Endothelial cell of umbilical vein (primary cell): ENCODE measurements at regions not wholly inside any gene's neighbourhood (a gene's known extent, or its start where the extent isn't known, plus 50 kb on each side); places are given as distances from the start of the nearest gene placed in this dataset.

Experiments
- BruUV-seq: library from RNA; stranded (reverse); fragments of 400-500 nt; replicated peaks from 2 replicates; lab custom pipeline; 2021; lab: Mats Ljungman, UMichigan
- CTCF ChIA-PET: fragments of 300-600, 350-600 bp; sonication (Branson Sonifier 250); formaldehyde crosslinking; loops from one replicate; lab custom pipeline; 2021; ENCODE audit warnings: antibody characterized with exemption, inconsistent platforms; lab: Charles Lee
- POLR2A ChIA-PET: fragments of 300-600, 350-600 bp; sonication (Branson Sonifier 250); formaldehyde crosslinking; loops from one replicate; lab custom pipeline; 2021; ENCODE audit warnings: antibody characterized with exemption, inconsistent platforms; lab: Charles Lee
- DNase-seq: peaks from one replicate; pipeline ENCODE4 v3.0.0-alpha.2; 2011; ENCODE audit warnings: low read depth, low spot score
- FAIRE-seq: peaks from 2 replicates; lab custom pipeline; 2011; peaks lifted over from hg19 to GRCh38; lab: Jason Lieb, UNC
- H2AFZ ChIP-seq: 2 replicates; pipeline ENCODE4 v1.6.0; 2012; ENCODE audit warnings: low read depth, low read length, control low read depth, inconsistent platforms
- H3K27ac ChIP-seq: 2 replicates; pipeline ENCODE4 v1.5.1; 2011; ENCODE audit warnings: low read depth, mild to moderate bottlenecking, control low read depth, low read length, moderate library complexity; ENCODE audit not compliant: insufficient read depth
- H3K27me3 ChIP-seq, 2 experiments: 2 replicates each; pipeline versions ENCODE4 v1.6.0 to v1.6.1; 2011; ENCODE audit warnings: low read length in 2 of 2, mixed read lengths in 1 of 2; ENCODE audit not compliant: control insufficient read depth in 2 of 2, insufficient read depth in 2 of 2
- H3K36me3 ChIP-seq, 2 experiments: 2 replicates in 1 of 2; 3 replicates in 1 of 2; pipeline ENCODE4 v1.5.1; 2011; ENCODE audit warnings: low read length in 2 of 2, mild to moderate bottlenecking in 1 of 2, moderate library complexity in 1 of 2; ENCODE audit not compliant: control insufficient read depth in 2 of 2, insufficient read depth in 2 of 2; ENCODE audit errors: extremely low read depth in 1 of 2
- H3K4me1 ChIP-seq: 3 replicates; pipeline ENCODE4 v1.5.1; 2011; ENCODE audit warnings: mild to moderate bottlenecking, low read length; ENCODE audit not compliant: control insufficient read depth, insufficient read depth; ENCODE audit errors: extremely low read depth
- H3K4me2 ChIP-seq: 2 replicates; pipeline ENCODE4 v1.6.1; 2011; ENCODE audit warnings: low read length, control low read depth, mixed read lengths; ENCODE audit not compliant: insufficient read depth
- H3K4me3 ChIP-seq, 3 experiments: fragments of 200-600 bp in 1 of 3; sonication (generic), shearing (Covaris generic) in 1 of 3; replicated peaks in 1 of 3; 2 replicates each; pipeline ENCODE4 v1.5.1; 2011 to 2016; ENCODE audit warnings: control low read depth in 3 of 3, low read length in 3 of 3, mild to moderate bottlenecking in 2 of 3, inconsistent platforms in 1 of 3, low read depth in 1 of 3, moderate library complexity in 1 of 3; ENCODE audit not compliant: insufficient read depth in 1 of 3
- H3K79me2 ChIP-seq: 2 replicates; pipeline ENCODE4 v1.6.0; 2012; ENCODE audit warnings: low read length, inconsistent platforms; ENCODE audit not compliant: control insufficient read depth, insufficient read depth
- H3K9ac ChIP-seq: replicated peaks from 2 replicates; pipeline ENCODE3; 2011; ENCODE audit warnings: low read length, control low read depth; ENCODE audit not compliant: insufficient read depth; ENCODE audit errors: extremely low read depth
- H3K9me1 ChIP-seq: replicated peaks from 3 replicates; pipeline ENCODE4 v1.6.0; 2011; ENCODE audit warnings: mild to moderate bottlenecking, low read length; ENCODE audit not compliant: control insufficient read depth, insufficient read depth; ENCODE audit errors: extremely low read depth
- H3K9me3 ChIP-seq: replicated peaks from 2 replicates; pipeline ENCODE4 v1.5.1; 2012; ENCODE audit warnings: low read length, inconsistent platforms; ENCODE audit not compliant: control insufficient read depth, insufficient read depth
- H4K20me1 ChIP-seq: replicated peaks from 2 replicates; pipeline ENCODE3; 2011; ENCODE audit warnings: mild to moderate bottlenecking, low read length; ENCODE audit not compliant: control insufficient read depth, insufficient read depth; ENCODE audit errors: extremely low read depth
- CTCF ChIP-seq, 2 donors: IDR thresholded peaks; 1 replicate in 1 of 2; 2 replicates in 1 of 2; pipeline ENCODE4 v1.5.1; 2011; ENCODE audit warnings: low read length in 2 of 2, mild to moderate bottlenecking in 2 of 2, moderate library complexity in 2 of 2, control low read depth in 1 of 2, inconsistent platforms in 1 of 2, low read depth in 1 of 2; ENCODE audit not compliant: insufficient read depth in 1 of 2; ENCODE audit errors: extremely low read depth in 1 of 2
- EZH2 ChIP-seq: IDR thresholded peaks from 2 replicates; pipeline ENCODE4 v1.6.1; 2012; ENCODE audit warnings: borderline replicate concordance, low read depth, mild to moderate bottlenecking, moderate library complexity, low read length, inconsistent platforms; ENCODE audit not compliant: severe bottlenecking
- FOS ChIP-seq: IDR thresholded peaks from 2 replicates; pipeline ENCODE4 v1.6.1; 2011; ENCODE audit warnings: mild to moderate bottlenecking, low read length, moderate library complexity, borderline replicate concordance; ENCODE audit not compliant: insufficient read depth
- GATA2 ChIP-seq: IDR thresholded peaks from 2 replicates; pipeline ENCODE4 v1.7.0; 2011; ENCODE audit warnings: low read depth, mild to moderate bottlenecking, moderate library complexity, mixed read lengths, low read length; ENCODE audit not compliant: insufficient read length, insufficient read depth
- JUN ChIP-seq: IDR thresholded peaks from 2 replicates; pipeline ENCODE4 v1.6.1; 2011; ENCODE audit warnings: borderline replicate concordance, low read depth; ENCODE audit not compliant: insufficient read length, insufficient read depth
- MAX ChIP-seq: IDR thresholded peaks from 2 replicates; pipeline ENCODE4 v1.6.1; 2011; ENCODE audit not compliant: insufficient read depth, insufficient read length
- MYC ChIP-seq: IDR thresholded peaks from one replicate; pipeline ENCODE4 v1.6.1; 2011; ENCODE audit warnings: mild to moderate bottlenecking, low read depth, low read length
- POLR2A ChIP-seq: IDR thresholded peaks from 2 replicates; pipeline ENCODE4 v1.6.1; 2012; ENCODE audit warnings: low read depth, mild to moderate bottlenecking, control low read depth, low read length
- POLR2AphosphoS5 ChIP-seq: IDR thresholded peaks from 2 replicates; pipeline ENCODE4 v1.6.1; 2012; ENCODE audit warnings: low read depth, mild to moderate bottlenecking, control low read depth, low read length, moderate library complexity; ENCODE audit not compliant: insufficient read depth
- dilution Hi-C: fragments of 300-500 bp; cut with MboI; formaldehyde crosslinking; loops from one replicate; pipeline ENCODE4 v1.15.0; 2019; ENCODE audit warnings: low sequenced_read_pairs; ENCODE audit not compliant: extremely low pct_ligation_motif_present
- intact Hi-C: fragments of 100-400 bp; cut with micrococcal nuclease; formaldehyde crosslinking; loops from one replicate; pipeline ENCODE4 v1.10.0; 2022

- no peak overlapping the region for H3K9ac ChIP-seq
- no peaks in the 10 kb centered on the region for H4K20me1 ChIP-seq
- no peaks in the 10 kb centered on the region for H3K27me3 ChIP-seq
- no peaks in the 10 kb centered on the region for H3K4me1 ChIP-seq
- TF ChIP-seq CTCF (IDR thresholded peaks at IDR 0.05; ENCODE audit: extremely low read depth in 1 of 2, insufficient read depth in 1 of 2, low read depth in 1 of 2, low read length in 2 of 2) (no peak), MAX (no peak), POLR2A (no peak), POLR2AphosphoS5 (no peak), MYC (no peak), FOS (no peak), EZH2 (no peak), JUN (no peak), GATA2 (no peak)
- no peak overlapping the region for H2AFZ ChIP-seq
- no TSS peak for BruUV-seq
- no peaks in the 10 kb centered on the region for H3K9me1 ChIP-seq
- DNase-seq (no peak), FAIRE-seq (no peak)
- POLR2A ChIA-PET, result no interaction called here
- H3K36me3 ChIP-seq, result no peaks in the 10 kb centered on the region
- no peaks in the 10 kb centered on the region for H3K9me3 ChIP-seq
- no peak overlapping the region for H3K4me3 ChIP-seq
- H3K4me2 ChIP-seq, result no peak overlapping the region
- H3K27ac ChIP-seq, result no peak overlapping the region
- intact Hi-C loops (no loop called here), dilution Hi-C loops (no loop called here)
- H3K79me2 ChIP-seq, result no peaks in the 10 kb centered on the region
- CTCF ChIA-PET, result no interaction called here
These were observed 232.4 kb downstream of the CDH11 start for GRCh38 chr16:64889446-64889845.
